Endothelial cell of umbilical vein (primary cell): ENCODE measurements at regions not wholly inside any gene's neighbourhood (a gene's known extent, or its start where the extent isn't known, plus 50 kb on each side); places are given as distances from the start of the nearest gene placed in this dataset.

Experiments used
- BruUV-seq: library from RNA; stranded (reverse); fragments of 400-500 nt; replicated peaks from 2 replicates; lab custom pipeline; 2021; lab: Mats Ljungman, UMichigan
- CTCF ChIA-PET: fragments of 300-600, 350-600 bp; sonication (Branson Sonifier 250); formaldehyde crosslinking; loops from one replicate; lab custom pipeline; 2021; ENCODE audit warnings: antibody characterized with exemption, inconsistent platforms; lab: Charles Lee
- POLR2A ChIA-PET: fragments of 300-600, 350-600 bp; sonication (Branson Sonifier 250); formaldehyde crosslinking; loops from one replicate; lab custom pipeline; 2021; ENCODE audit warnings: antibody characterized with exemption, inconsistent platforms; lab: Charles Lee
- DNase-seq: peaks from one replicate; pipeline ENCODE4 v3.0.0-alpha.2; 2011; ENCODE audit warnings: low read depth, low spot score
- FAIRE-seq: peaks from 2 replicates; lab custom pipeline; 2011; peaks lifted over from hg19 to GRCh38; lab: Jason Lieb, UNC
- H2AFZ ChIP-seq: 2 replicates; pipeline ENCODE4 v1.6.0; 2012; ENCODE audit warnings: low read depth, low read length, control low read depth, inconsistent platforms
- H3K27ac ChIP-seq: 2 replicates; pipeline ENCODE4 v1.5.1; 2011; ENCODE audit warnings: low read depth, mild to moderate bottlenecking, control low read depth, low read length, moderate library complexity; ENCODE audit not compliant: insufficient read depth
- H3K27me3 ChIP-seq, 2 experiments: 2 replicates each; pipeline versions ENCODE4 v1.6.0 to v1.6.1; 2011; ENCODE audit warnings: low read length in 2 of 2, mixed read lengths in 1 of 2; ENCODE audit not compliant: control insufficient read depth in 2 of 2, insufficient read depth in 2 of 2
- H3K36me3 ChIP-seq, 2 experiments: 2 replicates in 1 of 2; 3 replicates in 1 of 2; pipeline ENCODE4 v1.5.1; 2011; ENCODE audit warnings: low read length in 2 of 2, mild to moderate bottlenecking in 1 of 2, moderate library complexity in 1 of 2; ENCODE audit not compliant: control insufficient read depth in 2 of 2, insufficient read depth in 2 of 2; ENCODE audit errors: extremely low read depth in 1 of 2
- H3K4me1 ChIP-seq: 3 replicates; pipeline ENCODE4 v1.5.1; 2011; ENCODE audit warnings: mild to moderate bottlenecking, low read length; ENCODE audit not compliant: control insufficient read depth, insufficient read depth; ENCODE audit errors: extremely low read depth
- H3K4me2 ChIP-seq: 2 replicates; pipeline ENCODE4 v1.6.1; 2011; ENCODE audit warnings: low read length, control low read depth, mixed read lengths; ENCODE audit not compliant: insufficient read depth
- H3K4me3 ChIP-seq, 3 experiments: fragments of 200-600 bp in 1 of 3; sonication (generic), shearing (Covaris generic) in 1 of 3; replicated peaks in 1 of 3; 2 replicates each; pipeline ENCODE4 v1.5.1; 2011 to 2016; ENCODE audit warnings: control low read depth in 3 of 3, low read length in 3 of 3, mild to moderate bottlenecking in 2 of 3, inconsistent platforms in 1 of 3, low read depth in 1 of 3, moderate library complexity in 1 of 3; ENCODE audit not compliant: insufficient read depth in 1 of 3
- H3K79me2 ChIP-seq: 2 replicates; pipeline ENCODE4 v1.6.0; 2012; ENCODE audit warnings: low read length, inconsistent platforms; ENCODE audit not compliant: control insufficient read depth, insufficient read depth
- H3K9ac ChIP-seq: replicated peaks from 2 replicates; pipeline ENCODE3; 2011; ENCODE audit warnings: low read length, control low read depth; ENCODE audit not compliant: insufficient read depth; ENCODE audit errors: extremely low read depth
- H3K9me1 ChIP-seq: replicated peaks from 3 replicates; pipeline ENCODE4 v1.6.0; 2011; ENCODE audit warnings: mild to moderate bottlenecking, low read length; ENCODE audit not compliant: control insufficient read depth, insufficient read depth; ENCODE audit errors: extremely low read depth
- H3K9me3 ChIP-seq: replicated peaks from 2 replicates; pipeline ENCODE4 v1.5.1; 2012; ENCODE audit warnings: low read length, inconsistent platforms; ENCODE audit not compliant: control insufficient read depth, insufficient read depth
- H4K20me1 ChIP-seq: replicated peaks from 2 replicates; pipeline ENCODE3; 2011; ENCODE audit warnings: mild to moderate bottlenecking, low read length; ENCODE audit not compliant: control insufficient read depth, insufficient read depth; ENCODE audit errors: extremely low read depth
- CTCF ChIP-seq, 2 donors: IDR thresholded peaks; 1 replicate in 1 of 2; 2 replicates in 1 of 2; pipeline ENCODE4 v1.5.1; 2011; ENCODE audit warnings: low read length in 2 of 2, mild to moderate bottlenecking in 2 of 2, moderate library complexity in 2 of 2, control low read depth in 1 of 2, inconsistent platforms in 1 of 2, low read depth in 1 of 2; ENCODE audit not compliant: insufficient read depth in 1 of 2; ENCODE audit errors: extremely low read depth in 1 of 2
- EZH2 ChIP-seq: IDR thresholded peaks from 2 replicates; pipeline ENCODE4 v1.6.1; 2012; ENCODE audit warnings: borderline replicate concordance, low read depth, mild to moderate bottlenecking, moderate library complexity, low read length, inconsistent platforms; ENCODE audit not compliant: severe bottlenecking
- FOS ChIP-seq: IDR thresholded peaks from 2 replicates; pipeline ENCODE4 v1.6.1; 2011; ENCODE audit warnings: mild to moderate bottlenecking, low read length, moderate library complexity, borderline replicate concordance; ENCODE audit not compliant: insufficient read depth
- GATA2 ChIP-seq: IDR thresholded peaks from 2 replicates; pipeline ENCODE4 v1.7.0; 2011; ENCODE audit warnings: low read depth, mild to moderate bottlenecking, moderate library complexity, mixed read lengths, low read length; ENCODE audit not compliant: insufficient read length, insufficient read depth
- JUN ChIP-seq: IDR thresholded peaks from 2 replicates; pipeline ENCODE4 v1.6.1; 2011; ENCODE audit warnings: borderline replicate concordance, low read depth; ENCODE audit not compliant: insufficient read length, insufficient read depth
- MAX ChIP-seq: IDR thresholded peaks from 2 replicates; pipeline ENCODE4 v1.6.1; 2011; ENCODE audit not compliant: insufficient read depth, insufficient read length
- MYC ChIP-seq: IDR thresholded peaks from one replicate; pipeline ENCODE4 v1.6.1; 2011; ENCODE audit warnings: mild to moderate bottlenecking, low read depth, low read length
- POLR2A ChIP-seq: IDR thresholded peaks from 2 replicates; pipeline ENCODE4 v1.6.1; 2012; ENCODE audit warnings: low read depth, mild to moderate bottlenecking, control low read depth, low read length
- POLR2AphosphoS5 ChIP-seq: IDR thresholded peaks from 2 replicates; pipeline ENCODE4 v1.6.1; 2012; ENCODE audit warnings: low read depth, mild to moderate bottlenecking, control low read depth, low read length, moderate library complexity; ENCODE audit not compliant: insufficient read depth
- dilution Hi-C: fragments of 300-500 bp; cut with MboI; formaldehyde crosslinking; loops from one replicate; pipeline ENCODE4 v1.15.0; 2019; ENCODE audit warnings: low sequenced_read_pairs; ENCODE audit not compliant: extremely low pct_ligation_motif_present
- intact Hi-C: fragments of 100-400 bp; cut with micrococcal nuclease; formaldehyde crosslinking; loops from one replicate; pipeline ENCODE4 v1.10.0; 2022

GRCh38 chr21:16590186-16590585 lies 860.4 kb downstream of the USP25 start:
- ChIA-PET POLR2A (no interaction called here), CTCF (interaction anchor here (1.3 kb wide), 1 partner anchor 39 kb away, joined by 3 read pairs; no protein-coding TSS in a partner anchor)
- Histone ChIP-seq H3K36me3 (peaks cover 0 to 2% of the 10 kb centered on the region in 2 experiments), H2AFZ (no peak overlapping the region), H4K20me1 (no peaks in the 10 kb centered on the region), H3K9me3 (no peaks in the 10 kb centered on the region), H3K9ac (no peak overlapping the region), H3K9me1 (no peaks in the 10 kb centered on the region), H3K79me2 (no peaks in the 10 kb centered on the region), H3K27me3 (no peaks in the 10 kb centered on the region), H3K4me1 (peaks cover 28% of the 10 kb centered on the region), H3K27ac (no peak overlapping the region), H3K4me3 (no peak overlapping the region), H3K4me2 (no peak overlapping the region)
- FAIRE-seq, result no peak
- dilution Hi-C loops, result no loop called here
- DNase-seq, result no peak
- no TSS peak for BruUV-seq
- no peak for TF ChIP-seq CTCF (IDR thresholded peaks at IDR 0.05; ENCODE audit: extremely low read depth in 1 of 2, insufficient read depth in 1 of 2, low read depth in 1 of 2, low read length in 2 of 2)
- TF ChIP-seq JUN, result no peak
- TF ChIP-seq FOS, result no peak
- no peak for TF ChIP-seq POLR2AphosphoS5
- TF ChIP-seq MAX, result no peak
- TF ChIP-seq POLR2A, result no peak
- no peak for TF ChIP-seq EZH2
- TF ChIP-seq GATA2, result no peak
- TF ChIP-seq MYC, result no peak
- intact Hi-C loops, result no loop called here
